ENCODE measurements at regions not wholly inside any gene's neighbourhood (a gene's known extent, or its start where the extent isn't known, plus 50 kb on each side); places are given as distances from the start of the nearest gene placed in this dataset.

GRCh38 chr4:147309434-147309833, 171.5 kb upstream of the EDNRA start:
- Histone ChIP-seq H3K4me2 (ENCODE audit: low read length) (no peak overlapping the region), H3F3A (ENCODE audit: control insufficient read depth, insufficient read depth) (no peaks in the 10 kb centered on the region), H3K79me2 (ENCODE audit: control insufficient read depth, low read length) (no peaks in the 10 kb centered on the region), H3K27me3 (ENCODE audit: control insufficient read depth, low read length) (no peaks in the 10 kb centered on the region), H3K27ac (ENCODE audit: low read depth, low read length) (no peak overlapping the region), H3K9me2 (replicated peaks; ENCODE audit: control insufficient read depth, low read length) (no peaks in the 10 kb centered on the region), H3K9me3 (ENCODE audit: control insufficient read depth, insufficient read depth, low read length) (no peaks in the 10 kb centered on the region), H3K4me1 (ENCODE audit: control insufficient read depth, low read length) (no peaks in the 10 kb centered on the region), H3K4me3 (ENCODE audit: low read length) (no peak overlapping the region), H4K20me1 (ENCODE audit: control insufficient read depth, insufficient read depth, low read depth, low read length) (no peaks in the 10 kb centered on the region), H3K36me3 (ENCODE audit: control insufficient read depth, low read length) (no peaks in the 10 kb centered on the region)
- TF ChIP-seq EZH2phosphoT487 (IDR thresholded peaks at IDR 0.05; ENCODE audit: borderline replicate concordance, low read length) (no peak), CTCF (IDR thresholded peaks at IDR 0.05; ENCODE audit: low read depth, low read length, poor library complexity, severe bottlenecking) (no peak)

DNA sequence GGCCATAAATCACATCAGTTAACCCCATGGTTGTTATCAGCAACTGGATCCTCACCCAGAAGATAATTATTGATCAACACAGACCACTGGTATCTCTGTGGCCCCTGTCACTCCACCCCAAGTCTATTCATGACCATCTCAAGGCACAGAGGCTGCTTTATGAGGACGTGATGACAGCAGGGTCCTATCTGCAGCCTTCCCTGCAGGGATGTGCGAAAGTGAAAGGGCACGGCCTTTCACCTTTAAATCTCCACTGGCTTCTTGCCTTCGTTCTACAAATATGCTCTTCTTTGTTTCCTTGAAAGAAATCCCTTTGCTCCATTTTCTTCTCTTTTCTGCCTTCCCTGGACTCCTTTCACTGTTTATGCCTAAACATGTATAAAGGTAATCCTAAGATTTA, 170.6 kb upstream of the EDNRA start:
- H3K79me2 ChIP-seq (ENCODE audit: control insufficient read depth, low read length) = no peaks in the 10 kb centered on the region

GRCh38 chr4:147311956-147312355, 168.9 kb upstream of the EDNRA start:
- H3K4me3 ChIP-seq (ENCODE audit: low read length) = no peak overlapping the region
- H3K27ac ChIP-seq (ENCODE audit: low read depth, low read length) = no peak overlapping the region
- no peaks in the 10 kb centered on the region for H3K79me2 ChIP-seq (ENCODE audit: control insufficient read depth, low read length)
- TF ChIP-seq EZH2phosphoT487 (IDR thresholded peaks at IDR 0.05; ENCODE audit: borderline replicate concordance, low read length) (no peak), CTCF (IDR thresholded peaks at IDR 0.05; ENCODE audit: low read depth, low read length, poor library complexity, severe bottlenecking) (no peak)
- H3K4me1 ChIP-seq (ENCODE audit: control insufficient read depth, low read length) = no peaks in the 10 kb centered on the region
- H3K27me3 ChIP-seq (ENCODE audit: control insufficient read depth, low read length) = no peaks in the 10 kb centered on the region
- no peaks in the 10 kb centered on the region for H3K36me3 ChIP-seq (ENCODE audit: control insufficient read depth, low read length)
- no peaks in the 10 kb centered on the region for H4K20me1 ChIP-seq (ENCODE audit: control insufficient read depth, insufficient read depth, low read depth, low read length)
- no peak overlapping the region for H3K4me2 ChIP-seq (ENCODE audit: low read length)
- H3F3A ChIP-seq (ENCODE audit: control insufficient read depth, insufficient read depth) = no peaks in the 10 kb centered on the region
- H3K9me2 ChIP-seq (replicated peaks; ENCODE audit: control insufficient read depth, low read length) = no peaks in the 10 kb centered on the region
- no peaks in the 10 kb centered on the region for H3K9me3 ChIP-seq (ENCODE audit: control insufficient read depth, insufficient read depth, low read length)

More for the DNA sequence above, 170.6 kb upstream of the EDNRA start:
- no peaks in the 10 kb centered on the region for H3K9me2 ChIP-seq (replicated peaks; ENCODE audit: control insufficient read depth, low read length)
- H3K4me1 ChIP-seq (ENCODE audit: control insufficient read depth, low read length) = no peaks in the 10 kb centered on the region
- TF ChIP-seq CTCF (IDR thresholded peaks at IDR 0.05; ENCODE audit: low read depth, low read length, poor library complexity, severe bottlenecking) (no peak), EZH2phosphoT487 (IDR thresholded peaks at IDR 0.05; ENCODE audit: borderline replicate concordance, low read length) (no peak)
- no peak overlapping the region for H3K4me2 ChIP-seq (ENCODE audit: low read length)
- H3K9me3 ChIP-seq (ENCODE audit: control insufficient read depth, insufficient read depth, low read length) = no peaks in the 10 kb centered on the region
- no peak overlapping the region for H3K4me3 ChIP-seq (ENCODE audit: low read length)
- H3K27me3 ChIP-seq (ENCODE audit: control insufficient read depth, low read length) = no peaks in the 10 kb centered on the region
- H3K27ac ChIP-seq (ENCODE audit: low read depth, low read length) = no peak overlapping the region
- H3F3A ChIP-seq (ENCODE audit: control insufficient read depth, insufficient read depth) = no peaks in the 10 kb centered on the region
- no peaks in the 10 kb centered on the region for H3K36me3 ChIP-seq (ENCODE audit: control insufficient read depth, low read length)
- H4K20me1 ChIP-seq (ENCODE audit: control insufficient read depth, insufficient read depth, low read depth, low read length) = no peaks in the 10 kb centered on the region

Measured in DOHH2 (cell line).